ENCODE measurements at regions not wholly inside any gene's neighbourhood (a gene's known extent, or its start where the extent isn't known, plus 50 kb on each side); places are given as distances from the start of the nearest gene placed in this dataset.

- TF ChIP-seq POLR2A (IDR thresholded peaks at IDR 0.05) (no peak), CTCF (IDR thresholded peaks at IDR 0.05) (no peak), EP300 (IDR thresholded peaks at IDR 0.05) (no peak)
Observed at GRCh38 chr12:69042970-69043369, 110.0 kb upstream of the CPM start.

All from ovary (tissue), 3 donors.